Stimulated activated effector memory CD8-positive, alpha-beta T cell treated with anti-CD3 and anti-CD28 coated beads, Interleukin-12 subunit alpha, Interleukin-12 subunit beta, amount 100 ng/mL, for 72 hours (primary cell): ENCODE measurements at regions not wholly inside any gene's neighbourhood (a gene's known extent, or its start where the extent isn't known, plus 50 kb on each side); places are given as distances from the start of the nearest gene placed in this dataset.
A peak's percentile ranks its signal among the peaks of the same experiment; 100 is the strongest.

Experiments used
- ATAC-seq: fragments of 150-1000 bp; cut with Tn5 transposase; 2 replicates; pipeline ENCODE4 v1.10.0; 2021
- DNase-seq, 2 donors: peaks; one replicate each; pipeline ENCODE4 v3.0.0; 2021 to 2022; ENCODE audit warnings: low spot score in 2 of 2
- H3K27ac Mint-ChIP-seq: one replicate; pipeline ENCODE4 v1.8.0; 2022; ENCODE audit warnings: mild to moderate bottlenecking, mixed read lengths
- H3K36me3 Mint-ChIP-seq: one replicate; pipeline ENCODE4 v1.8.0; 2022; ENCODE audit warnings: mild to moderate bottlenecking, mixed read lengths
- H3K4me1 Mint-ChIP-seq: one replicate; pipeline ENCODE4 v1.8.0; 2022; ENCODE audit warnings: mixed read lengths
- H3K4me3 Mint-ChIP-seq: one replicate; pipeline ENCODE4 v1.8.0; 2022; ENCODE audit warnings: mild to moderate bottlenecking, mixed read lengths
- H3K9me3 Mint-ChIP-seq: one replicate; pipeline ENCODE4 v1.8.0; 2022; ENCODE audit warnings: mixed read lengths

DNA sequence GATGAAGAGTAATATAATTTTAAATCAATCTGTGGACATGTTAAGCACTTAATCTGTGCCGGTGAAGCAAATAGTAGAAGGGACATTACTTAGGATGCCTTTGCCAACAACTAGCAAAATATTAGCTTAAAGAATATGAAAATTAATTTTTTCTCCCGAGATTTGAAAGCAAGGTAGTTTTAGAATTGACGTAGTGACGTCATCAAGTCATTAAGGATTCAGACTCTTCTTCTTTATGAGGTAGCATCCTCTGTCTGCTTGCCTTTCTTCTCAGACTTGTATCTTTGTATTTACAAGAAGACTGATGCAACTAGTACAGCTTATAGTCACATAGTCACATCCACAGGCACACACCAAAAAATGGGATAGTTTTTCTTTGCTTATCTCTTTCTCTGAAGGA is 374.4 kb downstream of the MMUT start:
- peaks cover 12% of the 10 kb centered on the region for H3K9me3 Mint-ChIP-seq
- DNase-seq: no peak

DNA sequence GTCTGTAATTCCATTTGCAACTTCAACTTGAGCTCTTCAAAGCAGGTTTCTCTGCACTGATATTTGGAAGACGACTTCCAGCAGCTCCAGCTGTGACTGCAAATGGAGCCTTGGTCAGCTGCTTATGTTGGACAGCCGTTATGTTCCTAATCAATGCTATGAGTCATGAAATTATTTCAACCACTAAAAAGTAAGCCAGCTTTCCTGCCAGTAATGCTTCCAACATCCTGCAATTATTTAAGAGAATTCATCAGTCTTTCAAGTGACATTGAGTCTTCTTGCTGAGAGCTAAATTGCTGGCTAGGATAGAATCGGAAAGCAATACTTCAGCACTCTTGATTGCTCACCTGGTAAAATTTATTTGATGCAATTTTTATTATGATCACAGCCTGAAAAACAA is 375.7 kb downstream of the MMUT start:
- no peak overlapping the region for H3K4me3 Mint-ChIP-seq
- H3K27ac Mint-ChIP-seq: no peak overlapping the region
- no peaks in the 10 kb centered on the region for H3K36me3 Mint-ChIP-seq
- DNase-seq (no peak), ATAC-seq (no peak)
- H3K9me3 Mint-ChIP-seq: peaks cover 12% of the 10 kb centered on the region
- H3K4me1 Mint-ChIP-seq: no peaks in the 10 kb centered on the region

More for the DNA sequence above, 374.4 kb downstream of the MMUT start:
- H3K4me3 Mint-ChIP-seq: no peak overlapping the region
- no peak overlapping the region for H3K27ac Mint-ChIP-seq
- H3K36me3 Mint-ChIP-seq: no peaks in the 10 kb centered on the region
- no peak for ATAC-seq
- H3K4me1 Mint-ChIP-seq: no peaks in the 10 kb centered on the region

DNA sequence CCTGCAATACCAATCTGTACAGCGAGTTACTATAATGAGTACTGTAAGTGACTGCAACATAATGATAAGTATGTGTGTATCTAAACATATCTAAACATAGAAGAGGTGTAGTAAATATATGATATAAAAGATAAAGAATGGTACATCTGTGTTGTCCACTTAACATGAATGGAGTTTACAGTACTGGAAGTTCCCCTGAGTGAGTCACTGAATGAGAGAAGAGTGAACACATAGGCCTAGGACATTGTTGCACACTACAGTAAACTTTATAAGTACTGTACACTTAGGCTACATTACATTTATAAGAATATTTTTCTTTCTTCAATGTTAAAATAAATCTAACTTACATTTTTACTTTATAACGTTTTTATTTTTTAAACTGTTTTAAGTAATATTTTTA is 380.4 kb downstream of the MMUT start:
- Mint-ChIP-seq H3K4me3 (no peak overlapping the region), H3K36me3 (no peaks in the 10 kb centered on the region), H3K9me3 (peaks cover 21% of the 10 kb centered on the region), H3K27ac (no peak overlapping the region), H3K4me1 (no peaks in the 10 kb centered on the region)
- ATAC-seq: no peak
- no peak for DNase-seq

DNA sequence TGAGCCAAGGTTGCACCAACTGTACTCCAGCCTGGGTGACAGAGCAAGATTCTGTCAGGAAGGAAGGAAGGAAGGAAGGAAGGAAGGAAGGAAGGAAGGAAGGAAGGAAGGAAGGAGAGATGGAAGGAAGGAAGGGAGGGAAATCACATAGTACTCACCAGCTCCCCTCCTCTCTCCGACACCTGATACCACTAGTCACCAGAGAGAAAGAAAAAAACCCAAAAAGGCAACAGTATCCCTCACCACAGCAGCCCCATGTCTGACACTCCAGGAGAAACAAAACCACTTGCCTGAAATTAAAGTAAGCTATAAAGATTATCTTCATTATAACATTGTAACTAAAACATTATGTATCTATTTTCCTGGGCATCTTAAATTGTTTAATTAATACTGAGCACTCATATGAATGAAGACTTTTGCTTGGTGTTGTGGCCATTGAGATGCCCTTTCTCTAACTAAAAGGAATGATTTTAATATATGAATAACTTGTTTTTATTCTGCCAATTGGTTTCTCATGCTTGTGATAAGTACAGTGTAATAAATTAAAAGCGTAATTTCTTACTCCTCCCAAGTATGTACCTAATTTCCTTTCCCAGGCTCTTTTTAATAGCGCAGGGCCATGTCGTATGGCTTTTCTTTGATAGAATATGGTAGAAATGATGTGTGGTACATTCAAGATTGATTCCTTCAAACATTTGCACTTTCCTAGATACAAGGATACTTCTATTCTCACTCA is 390.0 kb downstream of the MMUT start:
- Mint-ChIP-seq H3K36me3 (no peaks in the 10 kb centered on the region), H3K9me3 (peaks cover 13% of the 10 kb centered on the region), H3K4me3 (no peak overlapping the region), H3K4me1 (no peaks in the 10 kb centered on the region), H3K27ac (no peak overlapping the region)
- no peak for ATAC-seq
- DNase-seq: no peak

DNA sequence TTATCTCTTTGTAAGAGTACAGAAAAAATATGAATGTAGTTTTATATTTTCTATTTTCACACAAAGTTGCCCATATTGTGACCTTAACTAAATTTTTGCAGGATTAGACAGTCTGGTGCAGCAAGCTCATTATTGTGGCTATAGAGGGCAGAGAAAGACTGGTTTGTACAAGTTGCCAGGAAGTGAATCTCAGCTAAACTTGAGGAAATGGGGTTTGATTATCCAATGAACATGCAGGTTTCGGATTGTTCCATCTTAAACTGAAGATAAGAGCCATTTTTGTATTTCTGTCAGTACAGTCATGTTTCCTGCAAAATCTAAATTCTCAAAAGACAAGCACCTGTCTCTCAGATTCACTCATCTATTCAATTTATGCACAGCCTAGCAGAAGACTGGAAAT is 390.9 kb downstream of the MMUT start:
- Mint-ChIP-seq H3K4me3 (no peak overlapping the region), H3K36me3 (no peaks in the 10 kb centered on the region), H3K27ac (no peak overlapping the region), H3K4me1 (no peaks in the 10 kb centered on the region), H3K9me3 (peaks cover 10% of the 10 kb centered on the region)
- ATAC-seq (no peak), DNase-seq (no peak)

DNA sequence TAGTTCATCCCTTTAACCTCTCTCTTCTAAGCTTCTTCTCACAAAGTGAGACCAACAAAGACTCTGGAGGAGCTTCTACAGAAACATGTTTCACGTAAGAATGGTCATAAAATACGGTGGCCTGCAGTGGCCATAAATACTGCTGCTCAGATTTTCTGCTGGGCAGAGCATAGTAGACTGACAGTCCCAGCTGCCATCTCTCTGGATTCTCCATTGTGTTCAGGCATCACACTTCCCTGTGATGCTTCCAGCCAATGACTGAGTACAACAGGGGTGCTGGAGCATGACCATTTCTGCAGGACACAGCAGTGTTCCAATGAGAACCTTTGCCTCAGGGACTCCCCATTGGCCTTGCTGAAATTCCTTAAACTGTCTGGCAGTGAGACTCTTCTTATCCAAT is 392.6 kb downstream of the MMUT start:
- Mint-ChIP-seq H3K27ac (no peak overlapping the region), H3K36me3 (no peaks in the 10 kb centered on the region), H3K4me1 (no peaks in the 10 kb centered on the region), H3K4me3 (no peak overlapping the region), H3K9me3 (peaks cover 15% of the 10 kb centered on the region)
- no peak for DNase-seq
- ATAC-seq: peak; percentile 24

DNA sequence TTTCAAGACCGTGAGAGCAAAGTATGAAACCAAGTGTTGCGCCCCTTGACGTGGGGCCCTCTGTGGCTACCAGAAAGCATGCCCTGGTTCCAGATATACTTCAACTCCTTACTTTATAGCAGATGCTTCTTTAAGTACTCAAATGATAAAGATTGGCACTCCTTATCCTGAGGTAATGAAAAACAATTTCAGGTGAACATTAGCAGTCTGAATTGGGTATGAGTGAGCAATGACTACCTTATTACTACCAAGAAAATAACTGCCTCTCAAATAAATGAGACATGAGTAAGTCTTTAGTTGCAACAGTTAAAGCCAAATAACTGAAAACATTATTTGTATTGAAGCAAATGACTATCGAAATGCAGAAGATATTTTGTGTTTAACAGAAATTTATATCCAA is 408.7 kb downstream of the MMUT start:
- DNase-seq (no peak), ATAC-seq (no peak)
- H3K36me3 Mint-ChIP-seq: no peaks in the 10 kb centered on the region
- peaks cover 9% of the 10 kb centered on the region for H3K9me3 Mint-ChIP-seq
- no peak overlapping the region for H3K27ac Mint-ChIP-seq
- no peak overlapping the region for H3K4me3 Mint-ChIP-seq
- no peaks in the 10 kb centered on the region for H3K4me1 Mint-ChIP-seq

DNA sequence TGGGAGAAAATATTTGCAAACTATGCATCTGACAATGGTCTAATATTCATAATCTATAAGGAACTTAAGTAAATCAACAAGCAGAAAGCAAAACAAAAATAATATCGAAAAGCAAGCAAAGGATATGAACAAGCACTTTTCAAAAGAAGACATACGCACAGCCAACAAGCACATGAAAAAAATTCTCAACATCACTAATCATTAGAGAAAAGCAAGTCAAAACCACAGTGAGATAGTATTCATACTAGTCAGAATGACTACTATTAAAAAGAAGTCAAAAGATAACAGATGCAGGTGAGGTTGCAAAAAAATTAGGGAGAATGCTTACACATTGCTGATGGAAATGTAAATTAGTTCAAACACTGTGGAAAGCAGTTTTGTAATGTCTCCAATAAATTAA is 410.2 kb downstream of the MMUT start:
- H3K36me3 Mint-ChIP-seq: no peaks in the 10 kb centered on the region

DNA sequence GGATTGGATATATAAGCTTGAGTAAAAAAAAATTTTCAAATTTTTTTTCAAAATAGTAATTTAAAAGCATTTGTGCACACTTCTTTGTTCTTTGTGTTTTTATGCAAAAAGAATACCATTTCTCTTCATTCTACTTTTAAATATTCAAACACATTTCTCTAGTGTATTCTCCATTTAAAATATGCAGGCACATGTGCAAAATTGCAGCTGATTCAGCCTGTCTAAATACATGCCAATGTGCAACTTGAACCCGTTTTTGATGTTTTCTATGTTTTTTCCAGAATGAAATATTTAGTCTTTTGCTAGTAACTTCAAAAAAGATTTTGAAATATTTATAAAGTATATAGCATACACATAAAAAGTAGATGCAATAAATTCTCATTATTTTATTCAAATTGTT is 411.8 kb downstream of the MMUT start:
- ATAC-seq: no peak
- peaks cover 12% of the 10 kb centered on the region for H3K9me3 Mint-ChIP-seq
- no peaks in the 10 kb centered on the region for H3K36me3 Mint-ChIP-seq

More for the DNA sequence above, 410.2 kb downstream of the MMUT start:
- DNase-seq (no peak), ATAC-seq (no peak)
- no peaks in the 10 kb centered on the region for H3K4me1 Mint-ChIP-seq
- H3K9me3 Mint-ChIP-seq: peaks cover 9% of the 10 kb centered on the region
- no peak overlapping the region for H3K27ac Mint-ChIP-seq
- H3K4me3 Mint-ChIP-seq: no peak overlapping the region

DNA sequence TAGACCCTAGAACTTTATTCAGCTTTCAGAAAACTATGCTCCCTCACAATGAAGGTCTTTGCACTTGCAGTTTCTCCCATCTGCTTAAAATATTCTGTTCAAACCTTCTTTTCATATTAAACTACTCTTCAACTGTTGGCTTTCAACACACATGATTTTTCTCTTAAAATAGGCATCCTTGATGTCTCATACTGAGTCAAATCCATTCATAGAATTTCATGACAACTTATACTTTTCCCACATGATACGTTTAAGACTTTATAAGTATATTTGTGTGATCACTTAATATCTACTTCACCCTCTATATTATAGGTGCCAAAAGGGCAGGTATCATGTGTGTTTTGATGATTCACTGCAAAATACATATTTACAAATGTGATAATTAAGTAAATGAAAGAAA is 412.5 kb downstream of the MMUT start:
- no peak for DNase-seq
- H3K9me3 Mint-ChIP-seq: peaks cover 17% of the 10 kb centered on the region
- H3K36me3 Mint-ChIP-seq: no peaks in the 10 kb centered on the region
- no peak overlapping the region for H3K4me3 Mint-ChIP-seq
- no peaks in the 10 kb centered on the region for H3K4me1 Mint-ChIP-seq
- ATAC-seq: no peak
- H3K27ac Mint-ChIP-seq: no peak overlapping the region

More for the DNA sequence above, 411.8 kb downstream of the MMUT start:
- no peak overlapping the region for H3K27ac Mint-ChIP-seq
- H3K4me3 Mint-ChIP-seq: no peak overlapping the region
- H3K4me1 Mint-ChIP-seq: no peaks in the 10 kb centered on the region
- no peak for DNase-seq

DNA sequence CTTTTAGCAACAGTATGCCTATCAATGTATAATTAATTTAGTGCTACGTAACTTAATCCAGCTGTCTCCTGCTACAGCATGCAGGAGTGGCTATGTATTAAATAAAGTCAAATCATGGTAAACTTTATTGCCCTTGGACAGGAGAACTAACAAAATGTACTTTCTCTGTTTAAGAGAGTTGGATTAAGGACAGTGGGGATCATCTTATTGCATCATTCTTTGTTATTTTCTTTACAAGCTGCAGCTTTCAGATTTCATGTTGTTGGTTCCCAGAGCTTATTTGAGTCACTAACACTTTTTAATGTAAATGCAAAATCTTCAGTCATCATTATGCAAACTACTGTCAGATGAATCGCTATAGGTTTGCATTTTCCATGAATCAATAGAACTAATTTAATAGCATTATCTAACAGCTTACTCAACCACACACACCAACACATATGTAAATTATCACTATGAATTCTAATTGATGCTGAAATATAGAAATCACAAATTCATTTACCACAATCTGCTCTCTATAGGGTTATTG is 424.7 kb downstream of the MMUT start:
- ATAC-seq: no peak
- peaks cover 27% of the 10 kb centered on the region for H3K9me3 Mint-ChIP-seq
- no peaks in the 10 kb centered on the region for H3K4me1 Mint-ChIP-seq
- no peak for DNase-seq
- H3K4me3 Mint-ChIP-seq: no peak overlapping the region
- no peak overlapping the region for H3K27ac Mint-ChIP-seq
- H3K36me3 Mint-ChIP-seq: no peaks in the 10 kb centered on the region

DNA sequence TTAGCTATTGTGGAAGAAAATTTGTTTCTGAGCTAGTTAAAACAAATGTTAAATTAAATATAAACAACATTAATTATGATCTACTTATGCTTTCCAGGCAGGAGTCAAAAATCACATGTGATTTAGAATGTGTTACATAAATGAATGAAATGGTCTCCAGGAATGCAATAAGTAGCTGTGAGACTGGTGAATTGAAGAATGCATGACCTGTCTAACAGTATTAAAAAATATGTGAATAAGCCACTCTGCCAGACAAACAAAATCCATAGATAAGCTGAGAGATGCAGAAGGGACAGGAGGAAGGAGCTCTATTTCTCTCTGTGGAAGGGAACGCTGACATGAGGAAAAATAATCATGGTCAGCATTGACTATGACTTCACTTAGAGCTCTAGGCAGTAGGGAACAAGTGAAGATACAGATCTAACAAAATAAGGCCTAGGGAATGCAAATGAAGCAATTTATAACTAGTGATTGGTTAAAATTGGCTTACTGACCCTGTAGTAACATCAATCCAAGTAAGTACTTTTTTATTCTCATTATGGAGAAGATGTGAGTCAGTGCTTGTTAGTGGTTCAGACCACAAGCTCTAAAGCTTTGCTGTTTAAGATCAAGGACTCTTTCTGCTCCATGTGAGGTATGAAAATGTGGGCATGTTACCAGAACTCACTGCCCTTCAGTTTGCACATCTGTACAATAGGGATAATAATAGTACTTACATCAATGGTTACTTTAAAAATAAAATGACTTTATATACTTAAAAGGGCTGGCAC is 432.6 kb downstream of the MMUT start:
- Mint-ChIP-seq H3K4me1 (no peaks in the 10 kb centered on the region), H3K27ac (no peak overlapping the region), H3K36me3 (no peaks in the 10 kb centered on the region), H3K4me3 (no peak overlapping the region), H3K9me3 (peaks cover 13% of the 10 kb centered on the region)
- DNase-seq: no peak
- ATAC-seq: no peak

DNA sequence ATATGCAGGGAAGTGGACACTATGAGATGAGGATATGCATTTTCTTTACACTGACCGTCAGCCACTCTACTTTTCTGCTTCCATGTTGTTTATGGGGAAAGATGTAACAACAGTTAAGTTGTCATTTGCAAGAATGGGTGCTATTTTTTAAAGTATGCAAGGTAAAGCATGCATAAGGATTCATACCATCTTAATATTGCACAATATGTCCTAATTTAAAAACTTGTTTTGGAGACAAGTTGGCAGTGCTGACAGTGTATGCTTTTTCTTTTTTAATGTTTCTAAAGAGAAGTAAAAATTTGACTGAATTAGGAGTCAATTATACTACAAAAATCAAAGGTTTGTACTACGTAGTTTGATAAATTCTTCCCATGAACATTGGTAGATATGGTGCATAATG is 435.4 kb downstream of the MMUT start:
- DNase-seq: no peak
- Mint-ChIP-seq H3K27ac (no peak overlapping the region), H3K4me1 (no peaks in the 10 kb centered on the region), H3K36me3 (no peaks in the 10 kb centered on the region), H3K9me3 (peaks cover 20% of the 10 kb centered on the region), H3K4me3 (no peak overlapping the region)
- ATAC-seq: no peak

DNA sequence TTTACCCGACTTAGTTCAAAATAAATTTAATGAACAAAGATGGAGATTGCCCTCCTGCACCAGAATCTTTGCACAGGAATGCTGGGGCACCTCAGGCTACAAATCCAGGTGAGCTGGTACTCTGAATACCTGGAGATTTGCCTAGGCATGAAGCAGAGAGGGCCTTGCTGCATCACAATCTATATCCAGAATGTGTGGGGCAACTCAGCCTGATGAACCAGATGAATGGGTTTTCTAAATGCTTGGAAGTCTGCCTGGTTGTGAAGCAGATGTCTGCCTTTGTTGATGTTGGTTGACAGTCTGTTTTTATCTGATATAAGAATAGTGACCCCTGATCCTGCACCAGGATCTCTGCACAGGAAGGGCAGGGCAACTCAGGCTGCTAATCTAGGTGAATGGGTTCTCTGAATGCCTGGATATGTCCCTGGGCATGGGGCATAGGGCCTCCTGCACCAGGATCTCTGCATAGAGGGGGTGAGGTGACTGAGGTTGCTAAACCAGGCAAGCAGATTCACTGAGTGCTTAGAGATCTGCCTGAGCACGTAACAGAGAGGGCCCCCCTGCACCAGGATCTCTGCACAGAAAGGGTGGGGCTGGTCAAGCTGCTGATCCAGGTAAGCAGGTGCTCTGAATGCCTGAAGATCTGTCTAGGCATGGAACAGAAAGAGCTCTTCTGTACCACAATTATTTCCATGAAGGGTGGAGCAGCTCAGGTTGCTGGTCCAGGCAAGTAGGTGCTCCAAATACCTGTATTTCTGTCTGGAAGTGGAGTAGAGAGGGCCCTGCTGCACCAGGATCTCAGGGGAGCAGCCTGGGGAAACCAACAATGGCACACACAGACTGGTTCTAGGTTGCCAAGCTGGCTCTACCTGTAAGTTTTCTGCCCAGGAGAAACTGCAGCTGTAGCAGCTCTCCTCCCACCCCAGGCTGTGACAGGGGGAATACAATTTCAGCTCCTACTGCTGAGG is 437.5 kb downstream of the MMUT start:
- DNase-seq: no peak
- H3K9me3 Mint-ChIP-seq: peaks cover 26% of the 10 kb centered on the region
- no peak for ATAC-seq

DNA sequence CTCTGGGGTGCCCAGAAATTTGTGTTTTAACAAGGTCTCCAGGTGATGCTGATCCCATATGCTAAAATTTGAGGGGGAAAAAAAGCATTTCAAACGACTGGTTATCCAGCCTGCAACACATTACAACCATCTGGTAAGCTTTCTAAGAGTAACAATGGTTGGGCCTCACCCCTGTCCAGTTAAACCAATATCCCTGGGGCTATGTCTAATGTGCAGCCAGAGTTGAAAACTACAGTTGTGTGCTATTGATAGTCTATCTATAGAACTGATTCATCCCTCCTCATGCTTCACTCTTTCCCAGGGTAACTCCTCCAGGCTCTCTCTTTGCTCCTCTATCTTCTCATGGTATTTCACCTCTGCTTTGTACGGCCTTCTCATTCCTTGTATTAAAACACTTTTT is 458.3 kb downstream of the MMUT start:
- DNase-seq (no peak), ATAC-seq (no peak)
- H3K4me1 Mint-ChIP-seq: no peaks in the 10 kb centered on the region
- no peaks in the 10 kb centered on the region for H3K36me3 Mint-ChIP-seq
- peaks cover 8% of the 10 kb centered on the region for H3K9me3 Mint-ChIP-seq
- H3K27ac Mint-ChIP-seq: no peak overlapping the region
- H3K4me3 Mint-ChIP-seq: no peak overlapping the region

More for the DNA sequence above, 437.5 kb downstream of the MMUT start:
- Mint-ChIP-seq H3K27ac (no peak overlapping the region), H3K4me1 (no peaks in the 10 kb centered on the region), H3K36me3 (no peaks in the 10 kb centered on the region), H3K4me3 (no peak overlapping the region)
